B cell (primary cell): ENCODE measurements at regions not wholly inside any gene's neighbourhood (a gene's known extent, or its start where the extent isn't known, plus 50 kb on each side); places are given as distances from the start of the nearest gene placed in this dataset.

Experiments used
- ATAC-seq: fragments of 200-7000 bp; cut with Tn5 transposase; one replicate; pipeline ENCODE4 v1.10.0; 2021; ENCODE audit warnings: low read depth, mild to moderate bottlenecking, moderate number of reproducible peaks, moderate library complexity
- CTCF ChIA-PET: fragments of 350-600 bp; sonication (Branson Sonifier 250); formaldehyde crosslinking; loops from one replicate; lab custom pipeline; 2021; ENCODE audit warnings: antibody characterized with exemption, inconsistent platforms; lab: Charles Lee
- POLR2A ChIA-PET: fragments of 350-600 bp; sonication (Branson Sonifier 250); formaldehyde crosslinking; loops from one replicate; lab custom pipeline; 2021; ENCODE audit warnings: antibody characterized with exemption; lab: Charles Lee
- DNase-seq: peaks from one replicate; pipeline ENCODE4 v3.0.0; 2013
- H2AFZ ChIP-seq: 2 replicates; pipeline ENCODE4 v1.6.1; 2012; ENCODE audit warnings: mild to moderate bottlenecking, low read depth, low read length; ENCODE audit not compliant: insufficient read depth, poor library complexity, severe bottlenecking
- H3K27ac ChIP-seq, 2 donors: 1 replicate in 1 of 2; 2 replicates in 1 of 2; pipeline ENCODE4 v1.5.1; 2012 to 2013; ENCODE audit warnings: low read length in 2 of 2, mild to moderate bottlenecking in 2 of 2, moderate library complexity in 1 of 2
- H3K27me3 ChIP-seq, 4 experiments: fragments of 200-600 bp in 1 of 4; sonication (generic) in 1 of 4; replicated peaks in 1 of 4; 1 replicate in 2 of 4; 2 replicates in 2 of 4; pipeline versions ENCODE4 v1.6.1 to v1.7.0; 2013 to 2016; ENCODE audit warnings: low read length in 3 of 4, mild to moderate bottlenecking in 2 of 4, mixed read lengths in 1 of 4, moderate library complexity in 1 of 4; ENCODE audit not compliant: insufficient read depth in 4 of 4, control insufficient read depth in 3 of 4; ENCODE audit errors: control extremely low read depth in 1 of 4
- H3K36me3 ChIP-seq, 2 experiments: replicated peaks in 1 of 2; 1 replicate in 1 of 2; 2 replicates in 1 of 2; pipeline versions ENCODE4 v1.6.1 to v1.7.1; 2013; ENCODE audit warnings: low read length in 1 of 2; ENCODE audit not compliant: insufficient read depth in 2 of 2, control insufficient read depth in 1 of 2; ENCODE audit errors: control extremely low read depth in 1 of 2, extremely low read depth in 1 of 2
- H3K4me1 ChIP-seq, 2 donors: fragments of 200-600 bp in 1 of 2; sonication (generic) in 1 of 2; 1 replicate in 1 of 2; 2 replicates in 1 of 2; pipeline versions ENCODE4 v1.5.1 to v1.6.1; 2013 to 2017; ENCODE audit warnings: low read length in 2 of 2; ENCODE audit not compliant: control insufficient read depth in 2 of 2, insufficient read depth in 2 of 2
- H3K4me2 ChIP-seq: replicated peaks from 2 replicates; pipeline ENCODE3; 2012; ENCODE audit warnings: mild to moderate bottlenecking, low read depth, low read length; ENCODE audit not compliant: poor library complexity, severe bottlenecking
- H3K4me3 ChIP-seq, 5 experiments: fragments of 200-600 bp in 1 of 5; sonication (generic) in 1 of 5; 1 replicate in 3 of 5; 2 replicates in 2 of 5; pipeline versions ENCODE4 v1.5.1 to v1.7.0; 2011 to 2016; ENCODE audit warnings: low read length in 4 of 5, mild to moderate bottlenecking in 4 of 5, low read depth in 2 of 5, control low read depth in 1 of 5, moderate library complexity in 1 of 5; ENCODE audit not compliant: insufficient read depth in 1 of 5; ENCODE audit errors: control extremely low read depth in 1 of 5, extremely low read depth in 1 of 5
- H3K79me2 ChIP-seq: fragments of 200-600 bp; sonication (generic); one replicate; pipeline ENCODE4 v1.6.0; 2016; ENCODE audit warnings: low read length; ENCODE audit not compliant: control insufficient read depth, insufficient read depth
- H3K9ac ChIP-seq: fragments of 200-600 bp; sonication (generic); 2 replicates; pipeline ENCODE4 v1.6.1; 2017; ENCODE audit warnings: mild to moderate bottlenecking, low read length, moderate library complexity
- H3K9me3 ChIP-seq, 3 donors: one replicate each; pipeline versions ENCODE4 v1.6.1 to v1.7.1; 2013; ENCODE audit warnings: low read length in 2 of 3; ENCODE audit not compliant: control insufficient read depth in 2 of 3, insufficient read depth in 1 of 3; ENCODE audit errors: control extremely low read depth in 1 of 3
- H4K20me1 ChIP-seq: 2 replicates; pipeline ENCODE4 v1.6.0; 2012; ENCODE audit warnings: mild to moderate bottlenecking, low read length; ENCODE audit not compliant: insufficient read depth, control insufficient read depth, poor library complexity, severe bottlenecking
- H3K27ac Mint-ChIP-seq: one replicate; pipeline ENCODE4 v1.8.0; 2021; ENCODE audit warnings: mixed read lengths
- H3K27me3 Mint-ChIP-seq: one replicate; pipeline ENCODE4 v1.8.0; 2021; ENCODE audit warnings: mixed read lengths
- H3K4me1 Mint-ChIP-seq: one replicate; pipeline ENCODE4 v1.8.0; 2021; ENCODE audit warnings: mixed read lengths
- H3K4me3 Mint-ChIP-seq: one replicate; pipeline ENCODE4 v1.8.0; 2021; ENCODE audit warnings: mixed read lengths
- H3K9me3 Mint-ChIP-seq: one replicate; pipeline ENCODE4 v1.8.0; 2022; ENCODE audit warnings: mixed read lengths; ENCODE audit not compliant: insufficient read depth
- EZH2 ChIP-seq: IDR thresholded peaks from 2 replicates; pipeline ENCODE4 v1.6.1; 2012; ENCODE audit warnings: borderline replicate concordance, low read depth, mild to moderate bottlenecking, moderate library complexity, low read length; ENCODE audit not compliant: insufficient read depth, poor library complexity, severe bottlenecking
- whole genome bisulfite sequencing: methylation state at CpG from one replicate; pipeline ENCODE4 v1.1.5; 2013; ENCODE audit warnings: missing lambda C conversion rate; ENCODE audit not compliant: insufficient coverage; 5-methylcytosine and 5-hydroxymethylcytosine counted together
- intact Hi-C: fragments of 100-400 bp; cut with micrococcal nuclease; formaldehyde crosslinking; loops from one replicate; pipeline ENCODE4 v1.10.0; 2022
- TF ChIP-seq, protein P1 (sequence below): fragments of 200-600 bp; IDR thresholded peaks from one replicate; pipeline ENCODE4 v1.8.0; 2022; ENCODE audit warnings: antibody characterized with exemption, mild to moderate bottlenecking

DNA sequence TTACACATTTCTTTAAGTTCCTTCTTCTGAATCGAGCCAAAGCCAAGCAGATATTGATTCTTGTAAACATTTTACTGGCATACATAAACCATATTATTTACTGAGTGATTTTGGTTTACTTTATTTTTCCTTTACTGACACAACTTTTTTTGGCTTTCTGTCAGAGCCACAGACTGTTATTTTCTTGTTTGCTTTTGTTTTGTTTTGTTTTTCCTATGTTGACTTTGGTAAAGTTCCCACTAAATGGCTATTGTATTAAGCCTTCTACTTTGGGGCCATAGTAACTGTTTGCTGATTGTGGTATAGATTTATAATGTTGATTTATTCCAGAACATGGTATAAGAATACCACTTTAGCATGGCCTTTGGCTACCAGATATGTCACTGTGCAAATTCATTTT lies 419.4 kb downstream of the DCDC2C start:
- Histone ChIP-seq H3K4me2 (no peak overlapping the region), H3K9me3 (no peaks in the 10 kb centered on the region), H3K79me2 (no peaks in the 10 kb centered on the region), H3K36me3 (no peaks in the 10 kb centered on the region), H3K27me3 (no peaks in the 10 kb centered on the region), H3K27ac (no peak overlapping the region), H3K4me3 (no peak overlapping the region), H3K9ac (no peak overlapping the region), H3K4me1 (no peaks in the 10 kb centered on the region), H4K20me1 (no peaks in the 10 kb centered on the region), H2AFZ (no peak overlapping the region)
- DNase-seq: no peak
- no peaks in the 10 kb centered on the region for H3K27me3 Mint-ChIP-seq
- WGBS: no CpG with 5 or more reads among the region's 1 CpG
- H3K27ac Mint-ChIP-seq: no peak overlapping the region
- ChIA-PET CTCF (no interaction called here), POLR2A (no interaction called here)
- H3K9me3 Mint-ChIP-seq: peaks cover 6% of the 10 kb centered on the region
- ATAC-seq: no peak
- H3K4me3 Mint-ChIP-seq: no peak overlapping the region
- intact Hi-C loops: no loop called here
- no peaks in the 10 kb centered on the region for H3K4me1 Mint-ChIP-seq
- no peak for TF ChIP-seq EZH2
- TF ChIP-seq, protein P1, sequence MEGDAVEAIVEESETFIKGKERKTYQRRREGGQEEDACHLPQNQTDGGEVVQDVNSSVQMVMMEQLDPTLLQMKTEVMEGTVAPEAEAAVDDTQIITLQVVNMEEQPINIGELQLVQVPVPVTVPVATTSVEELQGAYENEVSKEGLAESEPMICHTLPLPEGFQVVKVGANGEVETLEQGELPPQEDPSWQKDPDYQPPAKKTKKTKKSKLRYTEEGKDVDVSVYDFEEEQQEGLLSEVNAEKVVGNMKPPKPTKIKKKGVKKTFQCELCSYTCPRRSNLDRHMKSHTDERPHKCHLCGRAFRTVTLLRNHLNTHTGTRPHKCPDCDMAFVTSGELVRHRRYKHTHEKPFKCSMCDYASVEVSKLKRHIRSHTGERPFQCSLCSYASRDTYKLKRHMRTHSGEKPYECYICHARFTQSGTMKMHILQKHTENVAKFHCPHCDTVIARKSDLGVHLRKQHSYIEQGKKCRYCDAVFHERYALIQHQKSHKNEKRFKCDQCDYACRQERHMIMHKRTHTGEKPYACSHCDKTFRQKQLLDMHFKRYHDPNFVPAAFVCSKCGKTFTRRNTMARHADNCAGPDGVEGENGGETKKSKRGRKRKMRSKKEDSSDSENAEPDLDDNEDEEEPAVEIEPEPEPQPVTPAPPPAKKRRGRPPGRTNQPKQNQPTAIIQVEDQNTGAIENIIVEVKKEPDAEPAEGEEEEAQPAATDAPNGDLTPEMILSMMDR: no peak

DNA sequence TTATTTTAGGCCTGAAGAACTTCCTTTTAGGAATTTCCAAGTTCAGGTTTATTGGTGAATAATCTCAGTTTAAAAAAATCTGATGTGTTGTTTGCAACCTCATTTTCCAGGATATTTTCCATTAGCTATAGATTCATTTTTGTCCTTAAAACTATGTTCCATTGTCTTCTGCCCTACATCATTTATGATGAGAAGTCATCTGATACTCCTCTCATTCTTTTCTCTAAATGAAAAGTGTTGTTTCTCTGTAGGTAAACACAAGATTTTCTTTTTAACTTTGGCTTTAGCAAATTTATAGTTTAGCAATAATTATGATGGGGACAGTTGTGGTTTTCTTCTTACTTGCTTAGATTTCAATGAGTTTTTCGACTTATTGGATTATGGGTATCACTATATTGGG lies 427.3 kb downstream of the DCDC2C start:
- no peaks in the 10 kb centered on the region for H3K4me1 Mint-ChIP-seq
- no CpG with 5 or more reads among the region's 1 CpG for WGBS
- ChIA-PET CTCF (no interaction called here), POLR2A (no interaction called here)
- H3K36me3 ChIP-seq: no peaks in the 10 kb centered on the region
- no peaks in the 10 kb centered on the region for H3K27me3 ChIP-seq
- H3K4me3 ChIP-seq: no peak overlapping the region
- intact Hi-C loops: no loop called here
- no peak overlapping the region for H3K9ac ChIP-seq
- H3K27me3 Mint-ChIP-seq: no peaks in the 10 kb centered on the region
- ATAC-seq (no peak), DNase-seq (no peak)
- no peak overlapping the region for H3K4me3 Mint-ChIP-seq
- no peak overlapping the region for H3K27ac Mint-ChIP-seq
- no peak overlapping the region for H3K27ac ChIP-seq
- TF ChIP-seq, protein P1: no peak
- no peak for TF ChIP-seq EZH2
- no peaks in the 10 kb centered on the region for H3K79me2 ChIP-seq
- peaks cover 6 to 11% (median 6%) of the 10 kb centered on the region in 3 donors for H3K9me3 ChIP-seq
- peaks cover 12% of the 10 kb centered on the region for H3K9me3 Mint-ChIP-seq
- H2AFZ ChIP-seq: no peak overlapping the region
- H4K20me1 ChIP-seq: no peaks in the 10 kb centered on the region
- H3K4me2 ChIP-seq: no peak overlapping the region
- no peaks in the 10 kb centered on the region for H3K4me1 ChIP-seq
